Transverse colon (tissue), 4 donors: ENCODE measurements at regions not wholly inside any gene's neighbourhood (a gene's known extent, or its start where the extent isn't known, plus 50 kb on each side); places are given as distances from the start of the nearest gene placed in this dataset.

Experiments used
- DNase-seq: peaks from one replicate; pipeline ENCODE4 v3.0.0-alpha.2; 2019
- H3K27ac ChIP-seq, 4 donors: fragments of 200-600 bp; sonication (generic); 2 replicates each; pipeline ENCODE4 v1.5.1; 2016 to 2018; ENCODE audit warnings: inconsistent platforms in 4 of 4
- H3K27me3 ChIP-seq: fragments of 200-600 bp; sonication (generic); 2 replicates; pipeline ENCODE4 v1.5.1; 2017; ENCODE audit warnings: inconsistent platforms
- H3K36me3 ChIP-seq, 4 donors: fragments of 200-600 bp; sonication (generic); 2 replicates each; pipeline ENCODE4 v1.5.1; 2017 to 2019; ENCODE audit warnings: inconsistent platforms in 4 of 4
- H3K4me1 ChIP-seq, 4 donors: fragments of 200-600 bp; sonication (generic); 2 replicates each; pipeline ENCODE4 v1.5.1; 2017 to 2020; ENCODE audit warnings: inconsistent platforms in 4 of 4
- H3K4me3 ChIP-seq, 4 donors: fragments of 200-600 bp; sonication (generic); 1 replicate in 1 of 4; 2 replicates in 3 of 4; pipeline versions ENCODE4 v1.5.1 to v1.6.1; 2017 to 2019; ENCODE audit warnings: inconsistent platforms in 4 of 4
- H3K9me3 ChIP-seq, 2 donors: fragments of 200-600 bp; sonication (generic); 2 replicates each; pipeline ENCODE4 v1.5.1; 2017 to 2019; ENCODE audit warnings: inconsistent platforms in 2 of 2
- EP300 ChIP-seq: sonication (generic); formaldehyde crosslinking; IDR thresholded peaks from one replicate; pipeline ENCODE4 v1.6.1; 2017; ENCODE audit warnings: antibody characterized with exemption, low read depth
- POLR2A ChIP-seq: fragments of 450-650 bp; IDR thresholded peaks from one replicate; pipeline ENCODE4 v1.6.1; 2016; ENCODE audit warnings: antibody characterized with exemption, mild to moderate bottlenecking, moderate library complexity
- POLR2AphosphoS5 ChIP-seq, 3 donors: sonication (generic); formaldehyde crosslinking; IDR thresholded peaks; one replicate each; pipeline ENCODE4 v1.6.1; 2016; ENCODE audit warnings: antibody characterized with exemption in 3 of 3
- WGBS, 2 donors: methylation state at CpG; one replicate each; pipeline ENCODE4 v1.1.5; 2018; ENCODE audit warnings: low coverage in 1 of 2; 5-methylcytosine and 5-hydroxymethylcytosine counted together
- in situ Hi-C, 4 donors: fragments of 200-750 bp; cut with MboI; loops; one replicate each; pipeline versions ENCODE4 v1.15.0 to v1.15.1; 2017; ENCODE audit warnings: low sequenced_read_pairs in 3 of 4, low pct_ligation_motif_present in 1 of 4, low pct_unique_long_range_greater_than_20kb in 1 of 4
- intact Hi-C: fragments of 100-400 bp; cut with DNase I; formaldehyde crosslinking; loops from one replicate; pipeline ENCODE4 v1.15.1; 2023; ENCODE audit warnings: low total_unique reads
- TF ChIP-seq, protein P1 (sequence below), 5 experiments: fragments of 200-600 bp in 3 of 5; fragments of 450-650 bp in 2 of 5; sonication (generic) in 3 of 5; IDR thresholded peaks; 1 replicate in 2 of 5; 2 replicates in 3 of 5; pipeline ENCODE4 v1.5.1; 2016 to 2017; ENCODE audit warnings: antibody characterized with exemption in 5 of 5, inconsistent platforms in 3 of 5, mild to moderate bottlenecking in 2 of 5, moderate library complexity in 1 of 5

DNA sequence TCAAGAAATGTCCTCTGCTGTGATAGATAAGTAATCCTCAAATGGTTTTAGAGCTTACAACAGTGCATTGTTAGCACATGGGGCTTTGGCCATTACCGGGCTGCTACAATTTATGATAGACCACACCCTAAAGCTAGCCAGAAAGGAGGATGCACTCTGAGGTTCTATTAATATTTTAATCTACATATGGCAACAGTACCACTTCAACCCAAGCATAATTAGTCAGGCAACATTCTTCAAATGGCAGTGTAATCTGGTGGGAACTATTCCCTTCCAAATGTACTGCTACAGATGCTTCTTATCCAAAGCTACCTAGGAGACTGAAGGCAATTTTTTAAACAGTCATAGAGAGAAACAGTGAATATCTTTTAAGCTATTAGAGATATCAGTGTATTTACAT is 697.6 kb downstream of the KCNA4 start:
- H3K36me3 ChIP-seq: no peaks in the 10 kb centered on the region
- H3K4me1 ChIP-seq: no peaks in the 10 kb centered on the region
- no peak overlapping the region for H3K27ac ChIP-seq
- no peak overlapping the region for H3K4me3 ChIP-seq
- H3K9me3 ChIP-seq: no peaks in the 10 kb centered on the region
- 54 to 83% methylated on average over 1 of the region's 1 CpG for WGBS, 2 donors
- no peak for DNase-seq
- intact Hi-C loops: no loop called here
- TF ChIP-seq POLR2A: no peak
- TF ChIP-seq, protein P1, sequence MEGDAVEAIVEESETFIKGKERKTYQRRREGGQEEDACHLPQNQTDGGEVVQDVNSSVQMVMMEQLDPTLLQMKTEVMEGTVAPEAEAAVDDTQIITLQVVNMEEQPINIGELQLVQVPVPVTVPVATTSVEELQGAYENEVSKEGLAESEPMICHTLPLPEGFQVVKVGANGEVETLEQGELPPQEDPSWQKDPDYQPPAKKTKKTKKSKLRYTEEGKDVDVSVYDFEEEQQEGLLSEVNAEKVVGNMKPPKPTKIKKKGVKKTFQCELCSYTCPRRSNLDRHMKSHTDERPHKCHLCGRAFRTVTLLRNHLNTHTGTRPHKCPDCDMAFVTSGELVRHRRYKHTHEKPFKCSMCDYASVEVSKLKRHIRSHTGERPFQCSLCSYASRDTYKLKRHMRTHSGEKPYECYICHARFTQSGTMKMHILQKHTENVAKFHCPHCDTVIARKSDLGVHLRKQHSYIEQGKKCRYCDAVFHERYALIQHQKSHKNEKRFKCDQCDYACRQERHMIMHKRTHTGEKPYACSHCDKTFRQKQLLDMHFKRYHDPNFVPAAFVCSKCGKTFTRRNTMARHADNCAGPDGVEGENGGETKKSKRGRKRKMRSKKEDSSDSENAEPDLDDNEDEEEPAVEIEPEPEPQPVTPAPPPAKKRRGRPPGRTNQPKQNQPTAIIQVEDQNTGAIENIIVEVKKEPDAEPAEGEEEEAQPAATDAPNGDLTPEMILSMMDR (IDR thresholded peaks at IDR 0.05): no peak
- TF ChIP-seq POLR2AphosphoS5 (IDR thresholded peaks at IDR 0.05): no peak
- TF ChIP-seq EP300: no peak
- H3K27me3 ChIP-seq: no peaks in the 10 kb centered on the region
- in situ Hi-C loops: no loop called here

DNA sequence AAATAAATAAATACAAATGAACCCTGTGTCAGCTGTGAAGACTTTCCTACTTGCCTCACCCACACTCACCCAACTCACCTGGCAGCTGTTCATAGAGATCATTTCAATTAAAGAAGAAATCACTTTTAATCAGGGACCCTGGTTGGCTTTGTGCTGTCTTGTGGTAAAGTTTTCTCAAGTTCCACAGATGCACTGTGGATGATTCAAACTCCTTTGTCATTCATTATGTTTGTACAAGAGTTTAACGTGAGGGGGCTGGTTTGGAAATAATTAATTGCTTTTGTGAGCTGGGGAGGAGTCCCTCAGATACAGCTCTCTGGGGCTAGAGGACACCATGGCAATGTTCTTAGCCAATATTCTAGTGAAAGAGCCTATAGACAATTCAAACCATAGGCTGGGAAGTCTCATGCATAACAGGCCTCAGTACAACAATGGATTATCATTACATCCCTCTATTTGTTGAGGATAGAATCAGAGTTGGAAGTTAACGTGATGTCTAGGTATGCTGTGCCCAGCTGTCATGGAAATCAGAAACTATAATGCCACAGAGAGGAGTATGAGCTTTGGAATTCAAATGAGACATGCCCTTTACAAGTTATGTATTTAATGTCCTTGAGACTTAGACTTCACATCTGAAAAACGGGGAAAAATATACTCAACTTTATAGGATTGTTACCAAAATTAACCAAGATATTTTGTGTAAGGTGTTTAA is 698.5 kb downstream of the KCNA4 start:
- WGBS, 2 donors: 69 to 93% methylated on average over 2 to 3 of the region's 3 CpGs
- Histone ChIP-seq H3K4me3 (no peak overlapping the region), H3K4me1 (no peaks in the 10 kb centered on the region), H3K36me3 (no peaks in the 10 kb centered on the region), H3K27me3 (no peaks in the 10 kb centered on the region), H3K9me3 (no peaks in the 10 kb centered on the region), H3K27ac (no peak overlapping the region)
- DNase-seq: no peak
- intact Hi-C loops: no loop called here
- in situ Hi-C loops: no loop called here
- TF ChIP-seq POLR2A (no peak), EP300 (no peak)

DNA sequence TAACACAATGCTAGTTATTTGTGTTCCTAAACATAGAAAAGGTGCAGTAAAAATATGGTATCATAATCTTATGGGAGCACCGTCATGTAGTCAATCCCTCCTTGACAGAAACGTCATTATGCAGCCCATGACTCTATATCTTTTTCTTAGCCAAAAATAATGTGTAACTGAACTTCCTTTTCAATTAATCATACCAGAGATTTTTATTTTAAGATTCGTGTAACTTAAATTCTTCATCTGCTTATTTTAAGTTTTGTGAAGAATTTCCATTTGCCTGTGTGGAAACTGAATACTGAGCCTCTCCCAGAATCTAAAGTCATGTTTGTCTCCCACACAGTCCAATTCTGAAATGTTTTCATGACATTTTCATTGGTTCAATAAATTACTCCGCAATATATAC is 699.1 kb downstream of the KCNA4 start:
- in situ Hi-C loops (no loop called here), intact Hi-C loops (no loop called here)
- Histone ChIP-seq H3K27me3 (no peaks in the 10 kb centered on the region), H3K9me3 (no peaks in the 10 kb centered on the region), H3K36me3 (no peaks in the 10 kb centered on the region), H3K27ac (no peak overlapping the region), H3K4me3 (no peak overlapping the region), H3K4me1 (no peaks in the 10 kb centered on the region)
- 75 to 82% methylated on average over 2 to 4 of the region's 4 CpGs for WGBS, 2 donors
- no peak for TF ChIP-seq POLR2A
- TF ChIP-seq, protein P1 (IDR thresholded peaks at IDR 0.05): no peak
- DNase-seq: no peak

DNA sequence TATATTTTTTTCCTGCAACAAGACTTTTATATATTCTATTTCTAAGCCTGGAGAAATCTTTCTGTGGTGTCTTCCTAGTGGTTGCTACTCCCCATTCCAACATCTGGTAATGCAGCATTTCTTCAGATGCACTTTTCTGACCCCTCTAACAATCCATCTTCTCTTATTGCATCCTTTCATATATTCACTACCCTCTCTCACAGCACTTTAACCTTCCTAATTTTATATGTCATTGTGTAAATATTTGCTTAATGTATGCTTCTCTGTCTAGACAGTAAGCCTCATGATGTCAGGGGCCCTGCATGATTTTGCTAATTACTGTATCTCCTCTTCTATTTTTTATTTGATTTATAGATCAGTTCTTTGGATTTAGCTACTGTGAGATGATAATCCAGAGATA is 701.6 kb downstream of the KCNA4 start:
- intact Hi-C loops: no loop called here

More for the DNA sequence above, 701.6 kb downstream of the KCNA4 start:
- in situ Hi-C loops: no loop called here
- H3K4me3 ChIP-seq: no peak overlapping the region
- H3K9me3 ChIP-seq: no peaks in the 10 kb centered on the region
- no peaks in the 10 kb centered on the region for H3K27me3 ChIP-seq
- no peaks in the 10 kb centered on the region for H3K4me1 ChIP-seq
- DNase-seq: no peak
- TF ChIP-seq, protein P1 (IDR thresholded peaks at IDR 0.05): no peak
- TF ChIP-seq POLR2AphosphoS5 (IDR thresholded peaks at IDR 0.05) (no peak), EP300 (no peak), POLR2A (no peak)
- no peak overlapping the region for H3K27ac ChIP-seq
- no peaks in the 10 kb centered on the region for H3K36me3 ChIP-seq
